H1 (cell line): ENCODE measurements at regions not wholly inside any gene's neighbourhood (a gene's known extent, or its start where the extent isn't known, plus 50 kb on each side); places are given as distances from the start of the nearest gene placed in this dataset.

Experiments used
- CTCF ChIA-PET: fragments of 300-600 bp; sonication (Branson Sonifier 250); formaldehyde crosslinking; loops from one replicate; lab custom pipeline; 2021; ENCODE audit not compliant: partially characterized antibody; lab: Charles Lee
- POLR2A ChIA-PET: fragments of 300-600 bp; sonication (Branson Sonifier 250); formaldehyde crosslinking; loops from one replicate; lab custom pipeline; 2021; ENCODE audit warnings: inconsistent platforms; ENCODE audit not compliant: partially characterized antibody; lab: Charles Lee
- DNase-seq, 2 experiments: peaks; one replicate each; pipeline versions ENCODE4 v3.0.0 to v3.0.0-alpha.2; 2010 to 2022; ENCODE audit warnings: low spot score in 2 of 2, low read depth in 1 of 2, mixed read lengths in 1 of 2
- FAIRE-seq: peaks from 2 replicates; lab custom pipeline; 2011; peaks lifted over from hg19 to GRCh38; lab: Jason Lieb, UNC
- H2AFZ ChIP-seq: 2 replicates; pipeline ENCODE4 v1.8.1; 2012; ENCODE audit warnings: low read length, inconsistent platforms
- H2AK5ac ChIP-seq: 2 replicates; pipeline ENCODE4 v1.6.1; 2013; ENCODE audit warnings: low read depth, low read length
- H2BK120ac ChIP-seq: replicated peaks from 2 replicates; pipeline ENCODE3; 2013; ENCODE audit warnings: low read depth, low read length, inconsistent platforms
- H2BK12ac ChIP-seq: 2 replicates; pipeline ENCODE4 v1.6.1; 2013; ENCODE audit warnings: low read depth, low read length
- H2BK15ac ChIP-seq: 2 replicates; pipeline ENCODE4 v1.6.1; 2013; ENCODE audit warnings: low read length
- H2BK20ac ChIP-seq: 2 replicates; pipeline ENCODE4 v1.6.1; 2013; ENCODE audit warnings: low read length
- H2BK5ac ChIP-seq: 2 replicates; pipeline ENCODE4 v1.6.1; 2013; ENCODE audit warnings: low read depth, low read length
- H3K14ac ChIP-seq: 2 replicates; pipeline ENCODE4 v1.6.1; 2013; ENCODE audit warnings: inconsistent platforms; ENCODE audit not compliant: insufficient read length
- H3K18ac ChIP-seq: 2 replicates; pipeline ENCODE4 v1.6.1; 2013; ENCODE audit warnings: low read length; ENCODE audit errors: extremely low read depth
- H3K23ac ChIP-seq: 2 replicates; pipeline ENCODE4 v1.6.1; 2013; ENCODE audit warnings: inconsistent platforms; ENCODE audit not compliant: insufficient read length
- H3K23me2 ChIP-seq: 2 replicates; pipeline ENCODE4 v1.6.1; 2013; ENCODE audit warnings: low read depth, low read length
- H3K27ac ChIP-seq: 2 replicates; pipeline ENCODE4 v1.6.1; 2011; ENCODE audit warnings: low read depth, low read length, inconsistent platforms
- H3K27me3 ChIP-seq, 4 experiments: replicated peaks in 1 of 4; 1 replicate in 1 of 4; 2 replicates in 3 of 4; pipeline versions ENCODE4 v1.6.1 to v1.8.1; 2011 to 2013; ENCODE audit warnings: low read length in 3 of 4, mild to moderate bottlenecking in 3 of 4, inconsistent platforms in 2 of 4, mixed read lengths in 2 of 4, moderate library complexity in 1 of 4; ENCODE audit not compliant: control insufficient read depth in 3 of 4, insufficient read depth in 3 of 4; ENCODE audit errors: extremely low read depth in 1 of 4
- H3K36me3 ChIP-seq, 4 experiments: 2 replicates each; pipeline versions ENCODE4 v1.6.1 to v1.8.1; 2011 to 2013; ENCODE audit warnings: mild to moderate bottlenecking in 4 of 4, low read length in 3 of 4, moderate library complexity in 2 of 4, control low read depth in 1 of 4, inconsistent platforms in 1 of 4; ENCODE audit not compliant: insufficient read depth in 4 of 4, control insufficient read depth in 2 of 4
- H3K4ac ChIP-seq: replicated peaks from 2 replicates; pipeline ENCODE3; 2013; ENCODE audit warnings: low read length, low read depth, mixed read lengths, inconsistent platforms; ENCODE audit not compliant: insufficient read length
- H3K4me1 ChIP-seq, 4 experiments: replicated peaks in 1 of 4; 1 replicate in 1 of 4; 2 replicates in 3 of 4; pipeline versions ENCODE4 v1.6.1 to v1.8.1; 2011 to 2013; ENCODE audit warnings: low read length in 3 of 4, inconsistent platforms in 2 of 4, mixed read lengths in 1 of 4; ENCODE audit not compliant: insufficient read depth in 4 of 4, control insufficient read depth in 3 of 4
- H3K4me2 ChIP-seq, 2 experiments: 2 replicates each; pipeline versions ENCODE4 v1.6.1 to v1.8.1; 2011 to 2013; ENCODE audit warnings: low read depth in 2 of 2, low read length in 2 of 2, control low read depth in 1 of 2, inconsistent platforms in 1 of 2, mild to moderate bottlenecking in 1 of 2; ENCODE audit not compliant: insufficient read depth in 1 of 2
- H3K4me3 ChIP-seq, 4 experiments: fragments of 200-600, 300-600 bp in 1 of 4; sonication (generic), shearing (Covaris generic), sonication (Bioruptor Twin) in 1 of 4; 2 replicates each; pipeline versions ENCODE4 v1.5.1 to v1.8.1; 2011 to 2016; ENCODE audit warnings: low read length in 4 of 4, low read depth in 3 of 4, control low read depth in 2 of 4, inconsistent platforms in 2 of 4, mild to moderate bottlenecking in 2 of 4, mixed read lengths in 1 of 4, moderate library complexity in 1 of 4; ENCODE audit not compliant: insufficient read depth in 2 of 4; ENCODE audit errors: extremely low read depth in 1 of 4
- H3K56ac ChIP-seq: replicated peaks from 2 replicates; pipeline ENCODE3; 2013; ENCODE audit warnings: low read depth, mild to moderate bottlenecking, mixed read lengths, low read length, inconsistent platforms; ENCODE audit not compliant: insufficient read length
- H3K79me1 ChIP-seq: 2 replicates; pipeline ENCODE4 v1.6.1; 2013; ENCODE audit warnings: low read depth, low read length, control low read depth
- H3K79me2 ChIP-seq, 2 experiments: 2 replicates each; pipeline versions ENCODE4 v1.6.1 to v1.8.1; 2012 to 2013; ENCODE audit warnings: low read length in 2 of 2, mild to moderate bottlenecking in 2 of 2, inconsistent platforms in 1 of 2; ENCODE audit not compliant: insufficient read depth in 2 of 2, control insufficient read depth in 1 of 2
- H3K9ac ChIP-seq, 4 experiments: replicated peaks in 1 of 4; 1 replicate in 1 of 4; 2 replicates in 3 of 4; pipeline versions ENCODE4 v1.6.1 to v1.8.1; 2011 to 2013; ENCODE audit warnings: low read depth in 3 of 4, low read length in 3 of 4, control low read depth in 2 of 4, mild to moderate bottlenecking in 2 of 4, moderate library complexity in 2 of 4, inconsistent platforms in 1 of 4; ENCODE audit errors: extremely low read depth in 1 of 4
- H3K9me3 ChIP-seq, 2 experiments: 2 replicates each; pipeline versions ENCODE4 v1.6.1 to v1.8.1; 2012 to 2013; ENCODE audit warnings: mild to moderate bottlenecking in 2 of 2, moderate library complexity in 2 of 2, control low read depth in 1 of 2, inconsistent platforms in 1 of 2, low read depth in 1 of 2, low read length in 1 of 2, mixed read lengths in 1 of 2; ENCODE audit not compliant: insufficient read depth in 2 of 2
- H4K20me1 ChIP-seq, 2 experiments: replicated peaks in 1 of 2; 2 replicates each; pipeline versions ENCODE3 to v1.8.1; 2011 to 2013; ENCODE audit warnings: inconsistent platforms in 2 of 2, low read length in 2 of 2, mild to moderate bottlenecking in 1 of 2; ENCODE audit not compliant: insufficient read depth in 2 of 2, control insufficient read depth in 1 of 2
- H4K5ac ChIP-seq: 2 replicates; pipeline ENCODE4 v1.6.1; 2013; ENCODE audit warnings: low read length, low read depth, mixed read lengths, inconsistent platforms; ENCODE audit not compliant: insufficient read length
- H4K8ac ChIP-seq: 2 replicates; pipeline ENCODE4 v1.8.0; 2013; ENCODE audit warnings: mild to moderate bottlenecking, moderate library complexity, low read length, inconsistent platforms; ENCODE audit not compliant: insufficient read depth; ENCODE audit errors: extremely low read depth
- H4K91ac ChIP-seq: replicated peaks from 2 replicates; pipeline ENCODE3; 2013; ENCODE audit warnings: low read length, mixed read lengths, inconsistent platforms; ENCODE audit not compliant: insufficient read length
- ASH2L ChIP-seq: fragments of 200-600, 300-600 bp; sonication (generic); IDR thresholded peaks from one replicate; pipeline ENCODE4 v1.7.1; 2017; ENCODE audit warnings: low read length
- BRCA1 ChIP-seq: IDR thresholded peaks from 2 replicates; pipeline ENCODE4 v1.6.1; 2012; ENCODE audit warnings: low read depth, low read length, improper control_type of control experiment
- CBX8 ChIP-seq: fragments of 300-800, 300-1000 bp; sonication (generic); IDR thresholded peaks from 2 replicates; pipeline ENCODE4 v1.7.1; 2016; ENCODE audit warnings: low read depth, low read length, borderline replicate concordance
- CHD1 ChIP-seq: IDR thresholded peaks from 2 replicates; pipeline ENCODE4 v1.6.1; 2012; ENCODE audit warnings: low read depth, low read length, improper control_type of control experiment
- HDAC6 ChIP-seq: IDR thresholded peaks from one replicate; pipeline ENCODE4 v1.7.1; 2012; ENCODE audit warnings: low read depth, mild to moderate bottlenecking, inconsistent platforms, low read length, moderate library complexity
- NRF1 ChIP-seq: IDR thresholded peaks from 2 replicates; pipeline ENCODE4 v1.6.1; 2011; ENCODE audit warnings: mild to moderate bottlenecking, low read depth, low read length, improper control_type of control experiment
- POLR2A ChIP-seq, 2 experiments: IDR thresholded peaks; 1 replicate in 1 of 2; 2 replicates in 1 of 2; pipeline ENCODE4 v1.6.1; 2011; ENCODE audit warnings: low read depth in 2 of 2, low read length in 2 of 2, mild to moderate bottlenecking in 2 of 2; ENCODE audit errors: control extremely low read depth in 1 of 2
- POU5F1 ChIP-seq: IDR thresholded peaks from 2 replicates; pipeline ENCODE4 v1.6.1; 2011; ENCODE audit warnings: low read depth, mild to moderate bottlenecking, low read length, moderate library complexity
- SIN3A ChIP-seq, 2 experiments: IDR thresholded peaks in 1 of 2; conservative IDR thresholded peaks in 1 of 2; 2 replicates each; pipeline ENCODE4 v1.6.1; 2011 to 2012; ENCODE audit warnings: low read length in 2 of 2, improper control_type of control experiment in 1 of 2, low read depth in 1 of 2, mild to moderate bottlenecking in 1 of 2
- SP4 ChIP-seq: IDR thresholded peaks from 2 replicates; pipeline ENCODE4 v1.6.1; 2012; ENCODE audit warnings: low read length, inconsistent platforms
- TAF1 ChIP-seq: IDR thresholded peaks from 2 replicates; pipeline ENCODE4 v1.6.1; 2011; ENCODE audit warnings: mild to moderate bottlenecking, low read depth, low read length
- TAF7 ChIP-seq: optimal IDR thresholded peaks from 2 replicates; pipeline ENCODE3; 2011; ENCODE audit warnings: low read depth, mild to moderate bottlenecking, inconsistent platforms, low read length, moderate library complexity, borderline replicate concordance
- TCF12 ChIP-seq: IDR thresholded peaks from 2 replicates; pipeline ENCODE4 v1.6.1; 2011; ENCODE audit warnings: low read depth, mild to moderate bottlenecking, low read length
- YY1 ChIP-seq: IDR thresholded peaks from 2 replicates; pipeline ENCODE4 v1.6.1; 2011; ENCODE audit warnings: low read depth, mild to moderate bottlenecking, low read length
- ZNF274 ChIP-seq: IDR thresholded peaks from 2 replicates; pipeline ENCODE4 v1.7.0; 2012; ENCODE audit warnings: low read length, borderline replicate concordance; ENCODE audit errors: extremely low read depth
- TF ChIP-seq, protein P1 (sequence below): IDR thresholded peaks from 2 replicates; pipeline ENCODE4 v1.6.1; 2012; ENCODE audit warnings: low read length, inconsistent platforms

DNA sequence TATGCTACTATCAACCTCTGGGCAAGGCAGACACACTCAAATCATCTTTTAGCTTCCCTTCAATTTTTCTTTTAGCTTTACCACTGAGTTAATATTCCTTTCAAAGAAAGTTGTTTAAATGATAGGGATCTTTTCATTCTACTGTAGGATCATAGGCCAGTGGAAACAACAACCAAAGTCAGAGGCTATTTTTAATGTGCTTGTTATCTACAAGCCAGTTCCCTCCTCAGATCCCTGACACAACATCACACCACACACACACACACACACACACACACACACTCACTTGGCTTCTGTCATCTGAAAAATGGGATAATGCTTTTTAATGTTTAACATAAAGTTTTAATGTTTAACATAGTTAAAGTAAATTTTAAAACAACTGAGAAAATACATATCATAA lies 106.7 kb upstream of the CAV2 start:
- Histone ChIP-seq H2BK120ac (no peak overlapping the region), H3K4me3 (no peak overlapping the region), H4K5ac (no peak overlapping the region), H3K56ac (peak overlapping the region; percentile 11), H3K14ac (no peak overlapping the region), H3K27ac (no peak overlapping the region), H2AFZ (no peak overlapping the region), H4K8ac (no peak overlapping the region), H3K27me3 (no peaks in the 10 kb centered on the region), H3K79me2 (no peaks in the 10 kb centered on the region), H3K23ac (no peak overlapping the region), H3K18ac (no peak overlapping the region), H3K9me3 (0 out of 4 replicates have a peak, but pooled peaks cover 0 to under 1% of the 10 kb centered on the region in 2 experiments), H3K36me3 (no peaks in the 10 kb centered on the region), H2BK15ac (no peak overlapping the region), H3K4me1 (no peaks in the 10 kb centered on the region), H3K4ac (no peak overlapping the region), H3K9ac (no peak overlapping the region), H4K91ac (no peak overlapping the region), H2AK5ac (no peak overlapping the region), H3K4me2 (no peak overlapping the region), H2BK5ac (no peak overlapping the region), H2BK20ac (no peak overlapping the region), H3K79me1 (no peaks in the 10 kb centered on the region), H4K20me1 (no peaks in the 10 kb centered on the region), H2BK12ac (no peak overlapping the region), H3K23me2 (no peaks in the 10 kb centered on the region; the same call in 1 of the 2 replicates)
- ChIA-PET POLR2A (no interaction called here), CTCF (interaction anchor here (0.9 to 1.1 kb wide), 2 partner anchors 50 to 213 kb away, joined by 3 read pairs; no protein-coding TSS in a partner anchor)
- FAIRE-seq (no peak), DNase-seq (no peak)
- TF ChIP-seq POLR2A (IDR thresholded peaks at IDR 0.05; ENCODE audit: control extremely low read depth in 1 of 2, low read depth in 2 of 2, low read length in 2 of 2) (no peak), POU5F1 (no peak), CBX8 (no peak), HDAC6 (no peak), YY1 (no peak), SIN3A (conservative IDR thresholded peaks at IDR 0.05 in 1 of 2, IDR thresholded peaks at IDR 0.05 in 1 of 2; ENCODE audit: low read depth in 1 of 2, low read length in 2 of 2) (no peak), SP4 (no peak), TAF7 (no peak), TCF12 (no peak), ASH2L (no peak), BRCA1 (no peak), TAF1 (no peak), ZNF274 (no peak), NRF1 (no peak), CHD1 (no peak)
- TF ChIP-seq, protein P1, sequence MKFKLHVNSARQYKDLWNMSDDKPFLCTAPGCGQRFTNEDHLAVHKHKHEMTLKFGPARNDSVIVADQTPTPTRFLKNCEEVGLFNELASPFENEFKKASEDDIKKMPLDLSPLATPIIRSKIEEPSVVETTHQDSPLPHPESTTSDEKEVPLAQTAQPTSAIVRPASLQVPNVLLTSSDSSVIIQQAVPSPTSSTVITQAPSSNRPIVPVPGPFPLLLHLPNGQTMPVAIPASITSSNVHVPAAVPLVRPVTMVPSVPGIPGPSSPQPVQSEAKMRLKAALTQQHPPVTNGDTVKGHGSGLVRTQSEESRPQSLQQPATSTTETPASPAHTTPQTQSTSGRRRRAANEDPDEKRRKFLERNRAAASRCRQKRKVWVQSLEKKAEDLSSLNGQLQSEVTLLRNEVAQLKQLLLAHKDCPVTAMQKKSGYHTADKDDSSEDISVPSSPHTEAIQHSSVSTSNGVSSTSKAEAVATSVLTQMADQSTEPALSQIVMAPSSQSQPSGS = no peak
